ENCODE measurements at regions not wholly inside any gene's neighbourhood (a gene's known extent, or its start where the extent isn't known, plus 50 kb on each side); places are given as distances from the start of the nearest gene placed in this dataset.

GRCh38 chr17:63232565-63233310, 213.4 kb downstream of the CYB561 start:
- no peak overlapping the region for H3K4me2 ChIP-seq (ENCODE audit: low read length)
- no peaks in the 10 kb centered on the region for H3K9me2 ChIP-seq (ENCODE audit: low read depth, low read length)
- no peaks in the 10 kb centered on the region for H4K20me1 ChIP-seq (ENCODE audit: insufficient read depth, low read length)
- TF ChIP-seq CTCF (IDR thresholded peaks at IDR 0.05; ENCODE audit: low read length): no peak
- TF ChIP-seq EZH2 (IDR thresholded peaks at IDR 0.05; ENCODE audit: borderline replicate concordance, low read length): no peak
- H3K9me3 ChIP-seq (ENCODE audit: low read length): no peaks in the 10 kb centered on the region
- H3K36me3 ChIP-seq (ENCODE audit: insufficient read depth, low read length): no peaks in the 10 kb centered on the region
- no peaks in the 10 kb centered on the region for H3K4me1 ChIP-seq (ENCODE audit: insufficient read depth, low read length, severe bottlenecking)
- no peaks in the 10 kb centered on the region for H3K27me3 ChIP-seq (ENCODE audit: insufficient read depth, low read length)
- no peak overlapping the region for H3K4me3 ChIP-seq (ENCODE audit: low read depth, low read length, poor library complexity, severe bottlenecking)
- no peak overlapping the region for H2AFZ ChIP-seq (ENCODE audit: low read length)
- H3K27ac ChIP-seq (ENCODE audit: low read depth, low read length, poor library complexity, severe bottlenecking): no peak overlapping the region
- H3F3A ChIP-seq (ENCODE audit: insufficient read depth, low read length): no peaks in the 10 kb centered on the region; the same call in 1 of the 2 replicates
- H3K79me2 ChIP-seq (ENCODE audit: insufficient read depth, low read length): no peaks in the 10 kb centered on the region
- H3K9ac ChIP-seq (ENCODE audit: low read length): no peak overlapping the region

GRCh38 chr17:63240106-63240505, 206.0 kb downstream of the CYB561 start:
- no peaks in the 10 kb centered on the region; the same call in 1 of the 2 replicates for H3F3A ChIP-seq (ENCODE audit: insufficient read depth, low read length)
- H3K4me1 ChIP-seq (ENCODE audit: insufficient read depth, low read length, severe bottlenecking): no peaks in the 10 kb centered on the region
- no peak overlapping the region for H3K9ac ChIP-seq (ENCODE audit: low read length)
- H3K4me3 ChIP-seq (ENCODE audit: low read depth, low read length, poor library complexity, severe bottlenecking): no peak overlapping the region
- no peaks in the 10 kb centered on the region for H3K9me3 ChIP-seq (ENCODE audit: low read length)
- H3K27me3 ChIP-seq (ENCODE audit: insufficient read depth, low read length): no peaks in the 10 kb centered on the region
- no peak overlapping the region for H2AFZ ChIP-seq (ENCODE audit: low read length)
- no peak overlapping the region for H3K27ac ChIP-seq (ENCODE audit: low read depth, low read length, poor library complexity, severe bottlenecking)
- H3K36me3 ChIP-seq (ENCODE audit: insufficient read depth, low read length): no peaks in the 10 kb centered on the region
- no peaks in the 10 kb centered on the region for H4K20me1 ChIP-seq (ENCODE audit: insufficient read depth, low read length)
- TF ChIP-seq EZH2 (IDR thresholded peaks at IDR 0.05; ENCODE audit: borderline replicate concordance, low read length) (no peak), CTCF (IDR thresholded peaks at IDR 0.05; ENCODE audit: low read length) (no peak)
- H3K4me2 ChIP-seq (ENCODE audit: low read length): no peak overlapping the region
- H3K9me2 ChIP-seq (ENCODE audit: low read depth, low read length): no peaks in the 10 kb centered on the region
- H3K79me2 ChIP-seq (ENCODE audit: insufficient read depth, low read length): no peaks in the 10 kb centered on the region

- no peak overlapping the region for H2AFZ ChIP-seq (ENCODE audit: low read length)
- H3K27me3 ChIP-seq (ENCODE audit: insufficient read depth, low read length): no peaks in the 10 kb centered on the region
- no peaks in the 10 kb centered on the region for H3K9me3 ChIP-seq (ENCODE audit: low read length)
- no peak overlapping the region for H3K4me2 ChIP-seq (ENCODE audit: low read length)
- no peaks in the 10 kb centered on the region for H3K36me3 ChIP-seq (ENCODE audit: insufficient read depth, low read length)
- no peaks in the 10 kb centered on the region for H4K20me1 ChIP-seq (ENCODE audit: insufficient read depth, low read length)
- no peaks in the 10 kb centered on the region for H3K4me1 ChIP-seq (ENCODE audit: insufficient read depth, low read length, severe bottlenecking)
- no peaks in the 10 kb centered on the region for H3K79me2 ChIP-seq (ENCODE audit: insufficient read depth, low read length)
- H3F3A ChIP-seq (ENCODE audit: insufficient read depth, low read length): no peaks in the 10 kb centered on the region
- TF ChIP-seq CTCF (IDR thresholded peaks at IDR 0.05; ENCODE audit: low read length) (no peak), EZH2 (IDR thresholded peaks at IDR 0.05; ENCODE audit: borderline replicate concordance, low read length) (no peak)
- no peak overlapping the region for H3K4me3 ChIP-seq (ENCODE audit: low read depth, low read length, poor library complexity, severe bottlenecking)
- no peaks in the 10 kb centered on the region for H3K9me2 ChIP-seq (ENCODE audit: low read depth, low read length)
- no peak overlapping the region for H3K9ac ChIP-seq (ENCODE audit: low read length)
- no peak overlapping the region for H3K27ac ChIP-seq (ENCODE audit: low read depth, low read length, poor library complexity, severe bottlenecking)
Measured at GRCh38 chr17:63246344-63246743, 199.8 kb downstream of the CYB561 start.
